ENCODE measurements at regions not wholly inside any gene's neighbourhood (a gene's known extent, or its start where the extent isn't known, plus 50 kb on each side); places are given as distances from the start of the nearest gene placed in this dataset.

DNA sequence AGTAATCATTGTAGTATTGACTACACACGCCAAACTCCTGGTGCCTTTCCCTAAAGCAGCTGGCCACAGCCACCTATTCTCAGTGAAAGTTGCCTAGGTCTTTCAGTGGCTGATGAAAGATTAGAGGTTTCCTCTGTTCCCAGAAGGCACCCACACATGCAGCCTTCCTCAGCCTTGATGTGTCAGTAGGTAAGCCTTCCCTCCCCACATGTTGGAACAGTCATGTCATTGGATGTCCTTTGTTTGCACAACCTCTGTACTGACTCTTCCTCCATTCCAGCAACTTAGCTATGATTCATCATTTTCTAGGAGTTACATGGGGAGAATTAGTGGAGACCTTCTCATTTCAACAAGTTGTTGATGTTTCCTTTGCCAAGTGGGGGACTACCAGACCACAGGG is 630.8 kb upstream of the SLC39A10 start:
- TF ChIP-seq, protein P1, sequence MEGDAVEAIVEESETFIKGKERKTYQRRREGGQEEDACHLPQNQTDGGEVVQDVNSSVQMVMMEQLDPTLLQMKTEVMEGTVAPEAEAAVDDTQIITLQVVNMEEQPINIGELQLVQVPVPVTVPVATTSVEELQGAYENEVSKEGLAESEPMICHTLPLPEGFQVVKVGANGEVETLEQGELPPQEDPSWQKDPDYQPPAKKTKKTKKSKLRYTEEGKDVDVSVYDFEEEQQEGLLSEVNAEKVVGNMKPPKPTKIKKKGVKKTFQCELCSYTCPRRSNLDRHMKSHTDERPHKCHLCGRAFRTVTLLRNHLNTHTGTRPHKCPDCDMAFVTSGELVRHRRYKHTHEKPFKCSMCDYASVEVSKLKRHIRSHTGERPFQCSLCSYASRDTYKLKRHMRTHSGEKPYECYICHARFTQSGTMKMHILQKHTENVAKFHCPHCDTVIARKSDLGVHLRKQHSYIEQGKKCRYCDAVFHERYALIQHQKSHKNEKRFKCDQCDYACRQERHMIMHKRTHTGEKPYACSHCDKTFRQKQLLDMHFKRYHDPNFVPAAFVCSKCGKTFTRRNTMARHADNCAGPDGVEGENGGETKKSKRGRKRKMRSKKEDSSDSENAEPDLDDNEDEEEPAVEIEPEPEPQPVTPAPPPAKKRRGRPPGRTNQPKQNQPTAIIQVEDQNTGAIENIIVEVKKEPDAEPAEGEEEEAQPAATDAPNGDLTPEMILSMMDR (IDR thresholded peaks at IDR 0.05; ENCODE audit: insufficient read depth, low read depth, low read length) = no peak
- TF ChIP-seq EZH2 (IDR thresholded peaks at IDR 0.05; ENCODE audit: insufficient read depth, low read length) = no peak
